ENCODE measurements at regions not wholly inside any gene's neighbourhood (a gene's known extent, or its start where the extent isn't known, plus 50 kb on each side); places are given as distances from the start of the nearest gene placed in this dataset.

DNA sequence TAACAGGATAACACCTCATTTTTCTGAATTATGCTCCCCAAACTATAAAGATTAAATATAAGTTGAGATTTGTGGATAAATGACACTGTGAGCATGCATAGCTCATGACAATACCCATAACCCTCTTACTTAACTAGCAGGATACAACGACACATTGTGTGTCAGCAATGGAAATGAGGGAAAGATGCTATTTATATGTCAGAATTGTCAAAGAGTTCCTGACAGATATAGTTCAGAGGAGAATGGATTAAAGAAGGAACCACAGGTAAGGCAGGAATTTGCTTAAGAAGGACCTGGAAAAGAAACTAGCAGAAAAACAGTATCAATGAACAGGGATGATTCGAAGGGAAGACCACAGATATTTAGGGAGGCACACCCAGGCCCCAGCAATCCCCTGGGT lies 591.0 kb downstream of the DHX35 start:
- H4K20me1 ChIP-seq (ENCODE audit: low read depth, low read length): no peaks in the 10 kb centered on the region
- no peak overlapping the region for H3K4me2 ChIP-seq (ENCODE audit: low read depth, low read length, poor library complexity, severe bottlenecking)
- no peak overlapping the region for H3K4me3 ChIP-seq (ENCODE audit: insufficient read depth, low read length, poor library complexity, severe bottlenecking)
- H3K27ac ChIP-seq (ENCODE audit: low read depth, low read length): no peak overlapping the region
- peaks cover 4% of the 10 kb centered on the region for H3K36me3 ChIP-seq (ENCODE audit: low read length)
- no peaks in the 10 kb centered on the region for H3K27me3 ChIP-seq (ENCODE audit: low read length)
- no peaks in the 10 kb centered on the region for H3F3A ChIP-seq (ENCODE audit: insufficient read depth)
- H3K9ac ChIP-seq (ENCODE audit: low read length): no peak overlapping the region
- H2AFZ ChIP-seq (ENCODE audit: low read depth, low read length, severe bottlenecking): no peak overlapping the region
- H3K79me2 ChIP-seq (ENCODE audit: insufficient read depth, low read length): no peaks in the 10 kb centered on the region
- no peaks in the 10 kb centered on the region for H3K9me2 ChIP-seq (replicated peaks; ENCODE audit: insufficient read depth, low read length)
- TF ChIP-seq EZH2phosphoT487 (conservative IDR thresholded peaks at IDR 0.05; ENCODE audit: low read length) (no peak), CTCF (IDR thresholded peaks at IDR 0.05; ENCODE audit: insufficient read depth, low read length, poor library complexity, severe bottlenecking) (no peak)
- no peaks in the 10 kb centered on the region for H3K9me3 ChIP-seq (ENCODE audit: insufficient read depth, low read length)

DNA sequence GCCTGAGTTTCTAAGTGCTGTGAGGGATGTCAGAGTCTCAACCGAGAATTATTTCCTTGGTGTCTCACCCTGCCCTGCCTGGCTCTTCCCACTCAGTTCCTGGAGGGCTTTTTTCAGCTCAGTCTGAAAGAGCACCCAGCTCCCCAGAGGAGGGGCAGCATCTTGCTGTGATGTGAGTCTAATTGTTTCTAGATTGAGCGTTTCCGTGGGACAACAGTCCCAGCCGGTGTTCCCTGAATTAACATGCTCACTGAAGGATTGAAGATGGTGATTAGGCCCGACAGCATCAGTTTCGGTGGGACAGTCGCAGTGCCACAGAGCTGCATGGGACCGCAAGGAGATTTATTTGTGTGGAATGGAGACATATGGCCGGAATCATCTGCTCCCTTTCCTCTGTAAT lies 587.6 kb downstream of the DHX35 start:
- no peaks in the 10 kb centered on the region for H3K9me2 ChIP-seq (replicated peaks; ENCODE audit: insufficient read depth, low read length)
- no peak overlapping the region for H3K4me2 ChIP-seq (ENCODE audit: low read depth, low read length, poor library complexity, severe bottlenecking)
- H3K79me2 ChIP-seq (ENCODE audit: insufficient read depth, low read length): no peaks in the 10 kb centered on the region
- no peaks in the 10 kb centered on the region for H4K20me1 ChIP-seq (ENCODE audit: low read depth, low read length)
- no peak overlapping the region for H2AFZ ChIP-seq (ENCODE audit: low read depth, low read length, severe bottlenecking)
- TF ChIP-seq CTCF (IDR thresholded peaks at IDR 0.05; ENCODE audit: insufficient read depth, low read length, poor library complexity, severe bottlenecking) (no peak), EZH2phosphoT487 (conservative IDR thresholded peaks at IDR 0.05; ENCODE audit: low read length) (no peak)
- H3K27ac ChIP-seq (ENCODE audit: low read depth, low read length): no peak overlapping the region
- no peak overlapping the region for H3K4me3 ChIP-seq (ENCODE audit: insufficient read depth, low read length, poor library complexity, severe bottlenecking)
- H3K27me3 ChIP-seq (ENCODE audit: low read length): no peaks in the 10 kb centered on the region
- no peak overlapping the region for H3K9ac ChIP-seq (ENCODE audit: low read length)
- H3F3A ChIP-seq (ENCODE audit: insufficient read depth): no peaks in the 10 kb centered on the region
- no peaks in the 10 kb centered on the region for H3K9me3 ChIP-seq (ENCODE audit: insufficient read depth, low read length)
- no peaks in the 10 kb centered on the region for H3K36me3 ChIP-seq (ENCODE audit: low read length)

DNA sequence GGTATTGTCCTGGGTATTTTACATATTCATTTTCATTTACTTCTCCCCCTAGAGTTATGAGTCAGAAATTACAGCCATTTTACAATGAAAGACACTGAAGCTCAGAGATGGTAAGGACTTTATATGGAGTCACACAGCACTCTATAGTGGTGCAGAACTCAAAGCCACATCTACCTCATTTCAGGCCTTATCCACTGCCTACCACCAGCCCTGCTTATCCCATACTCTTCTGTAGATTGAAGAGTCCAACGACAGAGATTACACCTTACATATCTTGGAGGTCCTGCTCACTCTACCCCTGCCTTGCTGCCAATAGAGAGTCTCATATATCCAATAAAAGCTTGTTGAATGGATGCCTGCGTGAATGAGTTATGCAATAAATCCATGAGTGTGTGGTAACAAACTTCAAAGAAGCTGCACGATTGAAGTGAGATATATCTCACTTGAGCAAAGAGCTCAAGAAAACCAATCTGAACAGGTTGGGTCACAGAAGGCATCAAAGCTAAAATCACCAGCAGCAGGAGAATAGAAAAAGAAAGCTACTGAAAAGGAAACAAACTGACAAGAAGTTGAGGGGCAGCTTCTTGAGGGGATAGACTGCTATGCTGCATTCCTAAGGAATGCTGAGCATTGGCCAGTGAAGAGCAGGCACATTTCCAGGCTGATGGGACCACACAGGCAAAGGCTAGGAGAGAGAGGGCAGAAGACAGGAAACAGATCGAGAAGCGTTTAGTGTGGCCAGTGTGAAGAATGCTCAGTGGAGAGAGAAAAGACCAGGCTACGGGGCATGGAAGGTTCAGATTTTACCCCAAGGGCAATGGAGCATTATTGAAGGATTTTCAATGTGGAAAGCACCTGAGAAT lies 585.6 kb downstream of the DHX35 start:
- no peak overlapping the region for H3K9ac ChIP-seq (ENCODE audit: low read length)
- no peaks in the 10 kb centered on the region for H3F3A ChIP-seq (ENCODE audit: insufficient read depth)
- no peaks in the 10 kb centered on the region for H3K79me2 ChIP-seq (ENCODE audit: insufficient read depth, low read length)
- no peaks in the 10 kb centered on the region for H3K9me2 ChIP-seq (replicated peaks; ENCODE audit: insufficient read depth, low read length)
- no peak overlapping the region for H3K4me3 ChIP-seq (ENCODE audit: insufficient read depth, low read length, poor library complexity, severe bottlenecking)
- H3K27ac ChIP-seq (ENCODE audit: low read depth, low read length): no peak overlapping the region
- H3K27me3 ChIP-seq (ENCODE audit: low read length): no peaks in the 10 kb centered on the region
- no peak overlapping the region for H3K4me2 ChIP-seq (ENCODE audit: low read depth, low read length, poor library complexity, severe bottlenecking)
- TF ChIP-seq CTCF (IDR thresholded peaks at IDR 0.05; ENCODE audit: insufficient read depth, low read length, poor library complexity, severe bottlenecking) (no peak), EZH2phosphoT487 (conservative IDR thresholded peaks at IDR 0.05; ENCODE audit: low read length) (no peak)
- no peaks in the 10 kb centered on the region for H3K36me3 ChIP-seq (ENCODE audit: low read length)
- H2AFZ ChIP-seq (ENCODE audit: low read depth, low read length, severe bottlenecking): no peak overlapping the region
- H4K20me1 ChIP-seq (ENCODE audit: low read depth, low read length): no peaks in the 10 kb centered on the region
- H3K9me3 ChIP-seq (ENCODE audit: insufficient read depth, low read length): no peaks in the 10 kb centered on the region

Data from SU-DHL-6 (cell line).